ENCODE measurements at regions not wholly inside any gene's neighbourhood (a gene's known extent, or its start where the extent isn't known, plus 50 kb on each side); places are given as distances from the start of the nearest gene placed in this dataset.
"Not testable (repeated sequence)": the region's sequence is repeated elsewhere in the genome, so short reads cannot be mapped to it uniquely, and the experiment has no call there.

GRCh38 chr17:27365329-27365945 is 71.5 kb downstream of the WSB1 start:
- not testable (repeated sequence) for DNase-seq

GRCh38 chr17:27366437-27366836 is 72.5 kb downstream of the WSB1 start:
- no peak for DNase-seq

GRCh38 chr17:27367121-27367981 is 73.4 kb downstream of the WSB1 start:
- DNase-seq = no peak

GRCh38 chr17:27368151-27368795 is 74.4 kb downstream of the WSB1 start:
- no peak for DNase-seq

GRCh38 chr17:27368980-27369379 is 75.1 kb downstream of the WSB1 start:
- DNase-seq = no peak

- DNase-seq = no peak
Observed at GRCh38 chr17:27370776-27371175, 76.9 kb downstream of the WSB1 start.

- not testable (repeated sequence) for DNase-seq
Observed at GRCh38 chr17:27373695-27374094, 79.8 kb downstream of the WSB1 start.

GRCh38 chr17:27376637-27377547 is 79.4 kb upstream of the KSR1 start:
- DNase-seq = no peak

- no peak for DNase-seq
Observed at GRCh38 chr17:27378482-27379175, 77.6 kb upstream of the KSR1 start.

GRCh38 chr17:27379888-27380533 is 76.2 kb upstream of the KSR1 start:
- no peak for DNase-seq

GRCh38 chr17:27380551-27380950 is 75.7 kb upstream of the KSR1 start:
- no peak for DNase-seq

GRCh38 chr17:27381007-27381501 is 75.2 kb upstream of the KSR1 start:
- DNase-seq = peak; percentile 48

- DNase-seq = no peak
Observed at GRCh38 chr17:27382025-27382424, 74.2 kb upstream of the KSR1 start.

GRCh38 chr17:27384261-27384701 is 72.0 kb upstream of the KSR1 start:
- DNase-seq = no peak

GRCh38 chr17:27384726-27385125 is 71.5 kb upstream of the KSR1 start:
- no peak for DNase-seq

- no peak for DNase-seq
Observed at GRCh38 chr17:27385626-27386025, 70.6 kb upstream of the KSR1 start.

GRCh38 chr17:27386206-27387075 is 69.8 kb upstream of the KSR1 start:
- DNase-seq = no peak

- DNase-seq = no peak
Observed at GRCh38 chr17:27389542-27390140, 66.6 kb upstream of the KSR1 start.

GRCh38 chr17:27390540-27390939 is 65.7 kb upstream of the KSR1 start:
- DNase-seq = no peak

GRCh38 chr17:27391427-27391826 is 64.8 kb upstream of the KSR1 start:
- no peak for DNase-seq
